Choroid plexus epithelial cell (primary cell): ENCODE measurements at regions not wholly inside any gene's neighbourhood (a gene's known extent, or its start where the extent isn't known, plus 50 kb on each side); places are given as distances from the start of the nearest gene placed in this dataset.

ENCODE experiments used
- DNase-seq: peaks from one replicate; pipeline ENCODE4 v3.0.0-alpha.2; 2010; ENCODE audit warnings: low read depth
- H3K4me3 ChIP-seq: 2 replicates; pipeline ENCODE4 v1.5.1; 2011; ENCODE audit warnings: low read depth, mild to moderate bottlenecking, control low read depth, low read length, moderate library complexity
- CTCF ChIP-seq: conservative IDR thresholded peaks from 2 replicates; pipeline ENCODE4 v1.5.1; 2011; ENCODE audit warnings: low read depth, mild to moderate bottlenecking, control low read depth, inconsistent platforms, low read length, moderate library complexity

DNA sequence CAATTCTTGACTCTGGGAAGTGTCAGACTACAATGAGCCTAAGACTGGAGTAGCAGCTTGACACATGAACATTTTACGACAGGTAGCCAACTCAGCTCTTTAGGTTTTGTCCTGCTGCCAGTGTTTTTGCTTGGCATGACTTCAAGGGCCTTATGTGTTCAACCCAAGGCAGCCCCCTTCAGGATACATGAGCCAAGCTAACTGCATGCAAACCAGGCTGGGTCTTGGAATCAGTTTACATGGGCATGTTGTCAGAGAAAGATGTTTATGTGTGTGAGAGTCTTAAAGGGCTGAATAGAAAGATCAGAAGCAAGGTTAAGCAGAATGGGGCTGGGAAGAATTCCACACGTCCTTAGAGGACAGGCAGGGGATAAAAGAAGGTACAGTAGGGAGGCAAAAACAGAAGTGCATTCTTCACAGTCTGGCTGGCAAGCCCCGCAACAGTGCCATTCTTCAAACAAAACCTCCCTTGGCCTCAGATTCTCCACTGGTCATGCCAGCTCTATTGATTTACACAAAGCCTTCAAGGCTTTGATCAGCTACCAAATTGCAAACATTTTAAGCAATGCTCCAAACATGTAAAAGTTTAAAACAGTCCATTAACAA, 97.3 kb downstream of the NKX6-1 start:
- no peak for DNase-seq
- no peak overlapping the region for H3K4me3 ChIP-seq
- TF ChIP-seq CTCF, result no peak

DNA sequence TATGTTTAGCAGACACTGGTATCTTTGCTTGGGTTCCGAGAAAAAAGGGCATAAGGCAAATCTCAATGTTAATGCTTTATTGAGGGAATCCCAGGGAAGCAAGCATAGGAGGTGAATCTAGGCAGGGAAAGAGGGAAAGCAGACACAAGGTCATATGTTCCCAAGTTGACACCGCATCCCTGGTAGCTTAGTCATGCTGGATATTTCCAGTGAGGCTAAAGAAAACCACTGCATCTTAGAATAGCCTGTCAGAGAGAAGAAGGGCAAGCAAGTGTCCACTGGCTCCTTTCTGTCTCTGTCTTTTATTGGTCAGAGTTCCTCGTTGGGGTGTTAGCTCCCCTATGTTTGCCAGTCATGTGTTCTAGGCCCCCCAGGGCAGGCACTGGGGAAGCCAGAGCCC, 104.7 kb downstream of the NKX6-1 start:
- DNase-seq, result no peak
- no peak overlapping the region for H3K4me3 ChIP-seq
- no peak for TF ChIP-seq CTCF

- no peak overlapping the region for H3K4me3 ChIP-seq
- no peak for DNase-seq
- TF ChIP-seq CTCF, result no peak
Observed at GRCh38 chr4:84392951-84393590, 106.0 kb downstream of the NKX6-1 start.

DNA sequence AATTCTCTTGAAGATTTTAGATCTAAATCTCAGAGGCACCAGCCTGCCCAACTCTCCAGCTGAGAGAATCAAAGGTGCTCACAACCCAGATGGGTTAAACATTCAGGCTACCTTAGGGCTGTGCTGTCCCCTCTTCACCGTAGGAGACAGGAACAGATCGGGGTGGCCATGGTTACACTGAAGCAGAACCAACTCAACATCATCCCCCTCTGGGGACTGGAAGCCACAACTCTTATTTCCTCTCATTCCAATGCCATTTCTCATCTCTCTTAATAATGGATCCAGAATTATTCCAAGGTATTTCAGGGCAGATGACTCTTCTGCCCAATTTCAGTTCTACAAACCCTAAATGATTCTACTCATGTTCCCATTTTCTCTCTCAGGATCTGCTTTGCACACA, 109.7 kb downstream of the NKX6-1 start:
- no peak overlapping the region for H3K4me3 ChIP-seq
- no peak for TF ChIP-seq CTCF
- no peak for DNase-seq

DNA sequence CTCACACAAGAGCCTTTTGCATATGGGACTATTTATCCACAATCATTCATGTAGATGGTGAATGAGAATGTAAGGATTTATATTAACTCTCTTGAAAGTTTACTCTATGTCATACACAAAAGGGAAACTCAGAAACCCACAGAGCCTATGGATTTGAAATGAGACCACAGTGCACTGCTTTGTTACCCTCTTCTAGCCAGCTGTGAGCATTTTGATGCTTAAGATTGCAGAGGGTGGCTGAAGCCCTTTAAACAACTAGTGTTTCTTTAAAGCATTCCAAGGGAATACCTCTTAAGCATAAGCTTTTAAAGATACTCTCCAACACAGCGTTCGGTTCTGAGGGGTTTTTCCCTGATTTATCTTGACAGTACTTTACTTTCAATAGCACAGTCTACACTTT, 113.9 kb downstream of the NKX6-1 start:
- no peak for DNase-seq
- no peak for TF ChIP-seq CTCF
- no peak overlapping the region for H3K4me3 ChIP-seq

DNA sequence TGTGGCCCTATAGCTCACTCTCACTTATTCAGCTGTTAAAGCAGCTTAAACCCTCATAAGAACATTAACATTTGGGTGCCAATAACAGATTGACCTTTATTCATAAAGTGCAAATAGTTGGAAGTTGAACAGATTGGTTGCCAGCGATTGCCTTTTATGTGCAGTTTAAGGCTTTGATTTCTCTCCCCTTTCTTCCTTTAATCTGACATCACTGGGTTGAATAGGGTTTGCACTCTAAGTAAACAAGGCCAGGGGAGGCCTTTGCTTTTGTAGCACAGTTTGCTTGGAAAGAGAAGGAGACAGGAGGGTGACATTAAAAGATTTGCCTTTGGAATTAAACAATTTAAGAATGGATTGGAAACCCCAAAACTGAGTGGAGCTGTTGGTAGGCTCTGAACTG, 114.3 kb downstream of the NKX6-1 start:
- no peak for TF ChIP-seq CTCF
- DNase-seq, result no peak
- no peak overlapping the region for H3K4me3 ChIP-seq

- no peak overlapping the region for H3K4me3 ChIP-seq
- TF ChIP-seq CTCF, result no peak
- DNase-seq, result no peak
Observed at GRCh38 chr4:84381759-84382158, 117.3 kb downstream of the NKX6-1 start.
